GM12873 (cell line): ENCODE measurements at regions not wholly inside any gene's neighbourhood (a gene's known extent, or its start where the extent isn't known, plus 50 kb on each side); places are given as distances from the start of the nearest gene placed in this dataset.

ENCODE experiments used
- CTCF ChIP-seq: IDR thresholded peaks from 2 replicates; pipeline ENCODE4 v1.5.1; 2012; ENCODE audit warnings: low read depth, mild to moderate bottlenecking, moderate library complexity, low read length, control low read depth; ENCODE audit not compliant: insufficient read depth; ENCODE audit errors: missing control alignments

GRCh38 chr1:194821091-194821490, 1634.7 kb upstream of the B3GALT2 start:
- TF ChIP-seq CTCF, result no peak

- TF ChIP-seq CTCF, result no peak
Measured at GRCh38 chr1:194818674-194819073, 1632.3 kb upstream of the B3GALT2 start.

GRCh38 chr1:194816859-194817258, 1630.4 kb upstream of the B3GALT2 start:
- TF ChIP-seq CTCF, result no peak

- no peak for TF ChIP-seq CTCF
Measured at GRCh38 chr1:194813096-194813495, 1626.7 kb upstream of the B3GALT2 start.

- TF ChIP-seq CTCF, result no peak
Measured at GRCh38 chr1:194809665-194810064, 1623.3 kb upstream of the B3GALT2 start.

- TF ChIP-seq CTCF, result no peak
Measured at GRCh38 chr1:194809215-194809614, 1622.8 kb upstream of the B3GALT2 start.

- no peak for TF ChIP-seq CTCF
Measured at GRCh38 chr1:194807530-194808220, 1621.3 kb upstream of the B3GALT2 start.
